ENCODE measurements at regions not wholly inside any gene's neighbourhood (a gene's known extent, or its start where the extent isn't known, plus 50 kb on each side); places are given as distances from the start of the nearest gene placed in this dataset.
"Not testable (repeated sequence)": the region's sequence is repeated elsewhere in the genome, so short reads cannot be mapped to it uniquely, and the experiment has no call there.

GRCh38 chr2:208607694-208608093 lies 201.1 kb downstream of the PTH2R start:
- Histone ChIP-seq H3K27ac (ENCODE audit: low read depth, low read length) (no peak overlapping the region), H3K4me1 (ENCODE audit: control insufficient read depth in 1 of 2, insufficient read depth in 2 of 2, low read length in 2 of 2) (no peaks in the 10 kb centered on the region), H3K4me3 (ENCODE audit: low read depth in 1 of 2, low read length in 2 of 2) (no peak overlapping the region), H3K9ac (ENCODE audit: low read depth in 1 of 2, low read length in 2 of 2) (no peak overlapping the region), H3K9me3 (ENCODE audit: control insufficient read depth in 1 of 2, low read length in 2 of 2) (no peaks in the 10 kb centered on the region), H3K27me3 (ENCODE audit: control insufficient read depth in 1 of 2, insufficient read depth in 2 of 2, low read length in 2 of 2) (no peaks in the 10 kb centered on the region), H3K36me3 (ENCODE audit: control insufficient read depth in 1 of 2, insufficient read depth in 2 of 2, low read length in 2 of 2) (no peaks in the 10 kb centered on the region)

- Histone ChIP-seq H3K9ac (ENCODE audit: low read depth in 1 of 2, low read length in 2 of 2) (no peak overlapping the region), H3K27me3 (ENCODE audit: control insufficient read depth in 1 of 2, insufficient read depth in 2 of 2, low read length in 2 of 2) (no peaks in the 10 kb centered on the region), H3K36me3 (ENCODE audit: control insufficient read depth in 1 of 2, insufficient read depth in 2 of 2, low read length in 2 of 2) (no peaks in the 10 kb centered on the region), H3K4me3 (ENCODE audit: low read depth in 1 of 2, low read length in 2 of 2) (no peak overlapping the region), H3K4me1 (ENCODE audit: control insufficient read depth in 1 of 2, insufficient read depth in 2 of 2, low read length in 2 of 2) (no peaks in the 10 kb centered on the region), H3K27ac (ENCODE audit: low read depth, low read length) (no peak overlapping the region), H3K9me3 (ENCODE audit: control insufficient read depth in 1 of 2, low read length in 2 of 2) (no peaks in the 10 kb centered on the region)
Observed at GRCh38 chr2:208608122-208608835, 201.7 kb downstream of the PTH2R start.

- Histone ChIP-seq H3K9ac (ENCODE audit: low read depth in 1 of 2, low read length in 2 of 2) (no peak overlapping the region), H3K27me3 (ENCODE audit: control insufficient read depth in 1 of 2, insufficient read depth in 2 of 2, low read length in 2 of 2) (no peaks in the 10 kb centered on the region), H3K27ac (ENCODE audit: low read depth, low read length) (no peak overlapping the region), H3K36me3 (ENCODE audit: control insufficient read depth in 1 of 2, insufficient read depth in 2 of 2, low read length in 2 of 2) (no peaks in the 10 kb centered on the region), H3K9me3 (ENCODE audit: control insufficient read depth in 1 of 2, low read length in 2 of 2) (no peaks in the 10 kb centered on the region), H3K4me3 (ENCODE audit: low read depth in 1 of 2, low read length in 2 of 2) (no peak overlapping the region), H3K4me1 (ENCODE audit: control insufficient read depth in 1 of 2, insufficient read depth in 2 of 2, low read length in 2 of 2) (no peaks in the 10 kb centered on the region)
Observed at GRCh38 chr2:208609166-208609804, 202.7 kb downstream of the PTH2R start.

GRCh38 chr2:208615675-208616074 lies 209.1 kb downstream of the PTH2R start:
- not testable (repeated sequence) for H3K36me3 ChIP-seq (ENCODE audit: control insufficient read depth in 1 of 2, insufficient read depth in 2 of 2, low read length in 2 of 2); H3K9ac ChIP-seq (ENCODE audit: low read depth in 1 of 2, low read length in 2 of 2); H3K27me3 ChIP-seq (ENCODE audit: control insufficient read depth in 1 of 2, insufficient read depth in 2 of 2, low read length in 2 of 2); H3K9me3 ChIP-seq (ENCODE audit: control insufficient read depth in 1 of 2, low read length in 2 of 2); H3K4me1 ChIP-seq (ENCODE audit: control insufficient read depth in 1 of 2, insufficient read depth in 2 of 2, low read length in 2 of 2); H3K4me3 ChIP-seq (ENCODE audit: low read depth in 1 of 2, low read length in 2 of 2); H3K27ac ChIP-seq (ENCODE audit: low read depth, low read length)

DNA sequence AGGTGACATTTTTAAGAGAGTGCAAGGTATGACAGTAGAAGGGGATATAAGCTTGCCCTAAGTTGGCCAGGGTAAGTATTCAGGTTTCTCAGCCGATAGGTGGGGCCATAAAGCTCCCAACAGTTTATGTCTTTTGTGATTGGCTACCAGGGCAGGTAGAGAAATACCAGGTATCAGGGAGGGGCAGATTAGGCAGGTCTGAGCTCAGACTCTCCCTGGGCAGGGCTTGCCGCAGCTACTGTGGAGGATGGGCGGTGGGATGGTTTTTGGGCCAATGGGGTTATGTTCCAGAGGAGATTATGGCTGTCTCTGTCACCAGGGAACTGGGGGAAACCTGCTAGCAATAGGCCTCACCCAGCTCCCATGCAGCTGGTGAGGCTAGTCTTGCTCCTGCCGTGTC lies 211.6 kb downstream of the PTH2R start:
- H3K4me1 ChIP-seq (ENCODE audit: control insufficient read depth in 1 of 2, insufficient read depth in 2 of 2, low read length in 2 of 2) = no peaks in the 10 kb centered on the region
- no peak overlapping the region for H3K4me3 ChIP-seq (ENCODE audit: low read depth in 1 of 2, low read length in 2 of 2)
- no peaks in the 10 kb centered on the region for H3K27me3 ChIP-seq (ENCODE audit: control insufficient read depth in 1 of 2, insufficient read depth in 2 of 2, low read length in 2 of 2)
- no peak overlapping the region for H3K27ac ChIP-seq (ENCODE audit: low read depth, low read length)
- no peak overlapping the region for H3K9ac ChIP-seq (ENCODE audit: low read depth in 1 of 2, low read length in 2 of 2)
- no peaks in the 10 kb centered on the region for H3K36me3 ChIP-seq (ENCODE audit: control insufficient read depth in 1 of 2, insufficient read depth in 2 of 2, low read length in 2 of 2)
- H3K9me3 ChIP-seq (ENCODE audit: control insufficient read depth in 1 of 2, low read length in 2 of 2) = no peaks in the 10 kb centered on the region

DNA sequence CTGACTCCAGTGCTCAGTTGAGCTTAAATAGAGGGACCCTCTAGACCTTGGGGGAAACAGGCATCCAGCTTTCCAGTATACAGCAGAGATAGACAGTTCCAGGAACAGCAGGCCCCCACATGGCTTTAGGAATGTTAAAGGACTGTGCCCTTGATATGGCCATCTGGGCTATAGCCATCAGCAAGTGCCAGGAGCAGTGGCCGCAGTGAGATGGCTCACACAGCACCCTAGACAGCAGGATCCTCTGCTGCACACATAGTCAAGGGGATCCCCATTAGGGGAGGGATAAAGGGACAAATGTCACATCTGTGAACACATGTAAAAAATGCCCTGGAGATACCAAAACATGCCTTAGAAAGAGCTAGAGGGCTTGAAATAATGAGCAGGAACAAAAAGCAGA lies 213.4 kb downstream of the PTH2R start:
- Histone ChIP-seq H3K4me3 (ENCODE audit: low read depth in 1 of 2, low read length in 2 of 2) (no peak overlapping the region), H3K27me3 (ENCODE audit: control insufficient read depth in 1 of 2, insufficient read depth in 2 of 2, low read length in 2 of 2) (no peaks in the 10 kb centered on the region), H3K36me3 (ENCODE audit: control insufficient read depth in 1 of 2, insufficient read depth in 2 of 2, low read length in 2 of 2) (no peaks in the 10 kb centered on the region), H3K27ac (ENCODE audit: low read depth, low read length) (no peak overlapping the region), H3K9ac (ENCODE audit: low read depth in 1 of 2, low read length in 2 of 2) (no peak overlapping the region), H3K9me3 (ENCODE audit: control insufficient read depth in 1 of 2, low read length in 2 of 2) (no peaks in the 10 kb centered on the region), H3K4me1 (ENCODE audit: control insufficient read depth in 1 of 2, insufficient read depth in 2 of 2, low read length in 2 of 2) (no peaks in the 10 kb centered on the region)

GRCh38 chr2:208620487-208620978 lies 213.9 kb downstream of the PTH2R start:
- H3K27ac ChIP-seq (ENCODE audit: low read depth, low read length) = no peak overlapping the region
- H3K27me3 ChIP-seq (ENCODE audit: control insufficient read depth in 1 of 2, insufficient read depth in 2 of 2, low read length in 2 of 2) = no peaks in the 10 kb centered on the region
- H3K4me3 ChIP-seq (ENCODE audit: low read depth in 1 of 2, low read length in 2 of 2) = no peak overlapping the region
- no peaks in the 10 kb centered on the region for H3K4me1 ChIP-seq (ENCODE audit: control insufficient read depth in 1 of 2, insufficient read depth in 2 of 2, low read length in 2 of 2)
- H3K9me3 ChIP-seq (ENCODE audit: control insufficient read depth in 1 of 2, low read length in 2 of 2) = no peaks in the 10 kb centered on the region
- no peaks in the 10 kb centered on the region for H3K36me3 ChIP-seq (ENCODE audit: control insufficient read depth in 1 of 2, insufficient read depth in 2 of 2, low read length in 2 of 2)
- H3K9ac ChIP-seq (ENCODE audit: low read depth in 1 of 2, low read length in 2 of 2) = no peak overlapping the region

- Histone ChIP-seq H3K4me1 (ENCODE audit: control insufficient read depth in 1 of 2, insufficient read depth in 2 of 2, low read length in 2 of 2) (no peaks in the 10 kb centered on the region), H3K36me3 (ENCODE audit: control insufficient read depth in 1 of 2, insufficient read depth in 2 of 2, low read length in 2 of 2) (no peaks in the 10 kb centered on the region), H3K27me3 (ENCODE audit: control insufficient read depth in 1 of 2, insufficient read depth in 2 of 2, low read length in 2 of 2) (no peaks in the 10 kb centered on the region), H3K4me3 (ENCODE audit: low read depth in 1 of 2, low read length in 2 of 2) (no peak overlapping the region), H3K27ac (ENCODE audit: low read depth, low read length) (no peak overlapping the region), H3K9me3 (ENCODE audit: control insufficient read depth in 1 of 2, low read length in 2 of 2) (no peaks in the 10 kb centered on the region), H3K9ac (ENCODE audit: low read depth in 1 of 2, low read length in 2 of 2) (no peak overlapping the region)
Observed at GRCh38 chr2:208627110-208627884, 220.7 kb downstream of the PTH2R start.

DNA sequence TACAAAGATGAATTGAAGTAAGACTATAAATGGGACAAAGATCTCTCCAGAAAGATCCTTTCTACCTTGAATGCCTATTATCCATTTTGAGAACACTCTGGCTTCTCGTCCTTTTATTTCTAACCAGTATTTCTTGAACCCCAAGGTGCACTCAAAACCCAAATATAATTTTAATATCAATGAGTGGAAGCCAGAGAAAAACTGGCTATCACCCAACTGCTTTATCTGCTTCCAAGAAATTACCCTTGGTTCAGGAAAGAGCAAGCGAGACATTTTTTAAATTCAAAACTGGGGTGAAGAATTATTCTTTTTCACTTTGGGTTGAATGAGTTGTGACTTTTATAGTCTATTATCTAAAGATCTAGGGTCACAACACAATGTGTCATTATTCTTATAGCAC lies 221.3 kb downstream of the PTH2R start:
- no peak overlapping the region for H3K4me3 ChIP-seq (ENCODE audit: low read depth in 1 of 2, low read length in 2 of 2)
- H3K4me1 ChIP-seq (ENCODE audit: control insufficient read depth in 1 of 2, insufficient read depth in 2 of 2, low read length in 2 of 2) = no peaks in the 10 kb centered on the region
- no peak overlapping the region for H3K27ac ChIP-seq (ENCODE audit: low read depth, low read length)
- no peaks in the 10 kb centered on the region for H3K36me3 ChIP-seq (ENCODE audit: control insufficient read depth in 1 of 2, insufficient read depth in 2 of 2, low read length in 2 of 2)
- no peak overlapping the region for H3K9ac ChIP-seq (ENCODE audit: low read depth in 1 of 2, low read length in 2 of 2)
- H3K9me3 ChIP-seq (ENCODE audit: control insufficient read depth in 1 of 2, low read length in 2 of 2) = no peaks in the 10 kb centered on the region
- no peaks in the 10 kb centered on the region for H3K27me3 ChIP-seq (ENCODE audit: control insufficient read depth in 1 of 2, insufficient read depth in 2 of 2, low read length in 2 of 2)

GRCh38 chr2:208638059-208638458 lies 231.5 kb downstream of the PTH2R start:
- Histone ChIP-seq H3K4me3 (ENCODE audit: low read depth in 1 of 2, low read length in 2 of 2) (no peak overlapping the region), H3K9me3 (ENCODE audit: control insufficient read depth in 1 of 2, low read length in 2 of 2) (no peaks in the 10 kb centered on the region), H3K27ac (ENCODE audit: low read depth, low read length) (no peak overlapping the region), H3K27me3 (ENCODE audit: control insufficient read depth in 1 of 2, insufficient read depth in 2 of 2, low read length in 2 of 2) (no peaks in the 10 kb centered on the region), H3K36me3 (ENCODE audit: control insufficient read depth in 1 of 2, insufficient read depth in 2 of 2, low read length in 2 of 2) (no peaks in the 10 kb centered on the region), H3K9ac (ENCODE audit: low read depth in 1 of 2, low read length in 2 of 2) (no peak overlapping the region), H3K4me1 (ENCODE audit: control insufficient read depth in 1 of 2, insufficient read depth in 2 of 2, low read length in 2 of 2) (peaks cover 5 to 7% of the 10 kb centered on the region in 2 donors)
